MM.1S (cell line): ENCODE measurements at regions not wholly inside any gene's neighbourhood (a gene's known extent, or its start where the extent isn't known, plus 50 kb on each side); places are given as distances from the start of the nearest gene placed in this dataset.

Source experiments
- DNase-seq: peaks from one replicate; pipeline ENCODE4 v3.0.0-alpha.2; 2015
- H2AFZ ChIP-seq: fragments of 300-600 bp; sonication (generic); 2 replicates; pipeline ENCODE4 v1.6.0; 2016; ENCODE audit warnings: antibody characterized with exemption, low read length
- H3F3A ChIP-seq: fragments of 300-600 bp; sonication (generic); 2 replicates; pipeline ENCODE4 v1.6.1; 2016; ENCODE audit warnings: mild to moderate bottlenecking, antibody characterized with exemption, low read length, moderate library complexity, mixed read lengths; ENCODE audit not compliant: insufficient read depth
- H3K27ac ChIP-seq: fragments of 300-600 bp; sonication (generic); 2 replicates; pipeline ENCODE4 v1.5.1; 2016; ENCODE audit warnings: mild to moderate bottlenecking, low read length
- H3K27me3 ChIP-seq: fragments of 300-600 bp; sonication (generic); replicated peaks from 2 replicates; pipeline ENCODE4 v1.6.0; 2016; ENCODE audit warnings: low read length; ENCODE audit not compliant: insufficient read depth
- H3K36me3 ChIP-seq: fragments of 300-600 bp; sonication (generic); replicated peaks from 2 replicates; pipeline ENCODE4 v1.6.1; 2016; ENCODE audit warnings: mild to moderate bottlenecking, low read length, mixed read lengths; ENCODE audit not compliant: insufficient read depth
- H3K4me1 ChIP-seq: fragments of 300-600 bp; sonication (generic); 2 replicates; pipeline ENCODE4 v1.6.1; 2016; ENCODE audit warnings: low read length, mixed read lengths
- H3K4me2 ChIP-seq: fragments of 300-600 bp; sonication (generic); 2 replicates; pipeline ENCODE4 v1.6.0; 2016; ENCODE audit warnings: low read depth, low read length
- H3K4me3 ChIP-seq: fragments of 300-600 bp; sonication (generic); 2 replicates; pipeline ENCODE4 v1.5.1; 2016; ENCODE audit warnings: low read length, mixed read lengths
- H3K79me2 ChIP-seq: fragments of 300-600 bp; sonication (generic); 2 replicates; pipeline ENCODE4 v1.6.1; 2016; ENCODE audit warnings: mixed run types, low read length, mixed read lengths
- H3K9ac ChIP-seq: fragments of 300-600 bp; sonication (generic); 2 replicates; pipeline ENCODE4 v1.6.1; 2016; ENCODE audit warnings: low read length, mixed read lengths
- H3K9me2 ChIP-seq: fragments of 300-600 bp; sonication (generic); replicated peaks from 2 replicates; pipeline ENCODE4 v1.6.1; 2016; ENCODE audit warnings: mild to moderate bottlenecking, low read length, mixed read lengths; ENCODE audit not compliant: insufficient read depth
- H3K9me3 ChIP-seq: fragments of 300-600 bp; sonication (generic); replicated peaks from 2 replicates; pipeline ENCODE4 v1.6.1; 2016; ENCODE audit warnings: mild to moderate bottlenecking, low read length, mixed read lengths; ENCODE audit not compliant: insufficient read depth
- H4K20me1 ChIP-seq: fragments of 300-600 bp; sonication (generic); 2 replicates; pipeline ENCODE4 v1.6.1; 2016; ENCODE audit warnings: mild to moderate bottlenecking, low read length, moderate library complexity, mixed read lengths; ENCODE audit not compliant: insufficient read depth
- EZH2 ChIP-seq: fragments of 300-600 bp; sonication (generic); optimal IDR thresholded peaks from 2 replicates; pipeline ENCODE3; 2017; ENCODE audit warnings: low read depth, mild to moderate bottlenecking, antibody characterized with exemption, low read length, mixed read lengths
- EZH2phosphoT487 ChIP-seq: fragments of 300-600 bp; sonication (generic); IDR thresholded peaks from 2 replicates; pipeline ENCODE4 v1.6.1; 2018; ENCODE audit warnings: antibody characterized with exemption, low read length
- TF ChIP-seq, protein P1 (sequence below): fragments of 300-600 bp; sonication (generic); IDR thresholded peaks from 2 replicates; pipeline ENCODE4 v1.5.1; 2016; ENCODE audit warnings: antibody characterized with exemption, low read length, mixed read lengths

DNA sequence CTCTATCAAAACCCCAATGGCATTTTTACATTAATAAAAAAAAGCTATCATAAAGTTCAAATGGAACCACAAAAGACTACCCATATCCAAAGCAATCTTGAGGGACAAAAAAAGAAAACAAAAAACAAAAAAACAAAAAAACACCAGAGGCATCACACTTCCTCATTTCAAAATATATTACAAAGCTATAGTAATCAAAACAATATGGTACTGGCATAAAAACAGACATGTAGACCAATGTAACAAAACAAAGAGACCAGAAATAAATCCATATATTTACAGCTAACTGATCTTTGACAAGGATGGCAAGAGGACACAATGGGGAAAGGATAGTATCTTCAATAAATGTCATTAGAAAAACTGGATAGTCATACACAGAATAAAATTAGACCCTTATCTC is 245.1 kb upstream of the MSX2 start:
- TF ChIP-seq, protein P1, sequence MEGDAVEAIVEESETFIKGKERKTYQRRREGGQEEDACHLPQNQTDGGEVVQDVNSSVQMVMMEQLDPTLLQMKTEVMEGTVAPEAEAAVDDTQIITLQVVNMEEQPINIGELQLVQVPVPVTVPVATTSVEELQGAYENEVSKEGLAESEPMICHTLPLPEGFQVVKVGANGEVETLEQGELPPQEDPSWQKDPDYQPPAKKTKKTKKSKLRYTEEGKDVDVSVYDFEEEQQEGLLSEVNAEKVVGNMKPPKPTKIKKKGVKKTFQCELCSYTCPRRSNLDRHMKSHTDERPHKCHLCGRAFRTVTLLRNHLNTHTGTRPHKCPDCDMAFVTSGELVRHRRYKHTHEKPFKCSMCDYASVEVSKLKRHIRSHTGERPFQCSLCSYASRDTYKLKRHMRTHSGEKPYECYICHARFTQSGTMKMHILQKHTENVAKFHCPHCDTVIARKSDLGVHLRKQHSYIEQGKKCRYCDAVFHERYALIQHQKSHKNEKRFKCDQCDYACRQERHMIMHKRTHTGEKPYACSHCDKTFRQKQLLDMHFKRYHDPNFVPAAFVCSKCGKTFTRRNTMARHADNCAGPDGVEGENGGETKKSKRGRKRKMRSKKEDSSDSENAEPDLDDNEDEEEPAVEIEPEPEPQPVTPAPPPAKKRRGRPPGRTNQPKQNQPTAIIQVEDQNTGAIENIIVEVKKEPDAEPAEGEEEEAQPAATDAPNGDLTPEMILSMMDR = no peak
- TF ChIP-seq EZH2 = no peak
- TF ChIP-seq EZH2phosphoT487 = no peak
- H4K20me1 ChIP-seq = no peaks in the 10 kb centered on the region
- no peak overlapping the region for H3K27ac ChIP-seq
- no peaks in the 10 kb centered on the region for H3K79me2 ChIP-seq
- H3K36me3 ChIP-seq = no peaks in the 10 kb centered on the region
- H3K4me2 ChIP-seq = no peak overlapping the region
- no peak overlapping the region for H2AFZ ChIP-seq
- H3F3A ChIP-seq = no peaks in the 10 kb centered on the region
- no peaks in the 10 kb centered on the region for H3K9me2 ChIP-seq
- no peak overlapping the region for H3K9ac ChIP-seq
- no peaks in the 10 kb centered on the region for H3K9me3 ChIP-seq
- DNase-seq = no peak
- H3K27me3 ChIP-seq = no peaks in the 10 kb centered on the region
- no peak overlapping the region for H3K4me3 ChIP-seq
- no peaks in the 10 kb centered on the region for H3K4me1 ChIP-seq

DNA sequence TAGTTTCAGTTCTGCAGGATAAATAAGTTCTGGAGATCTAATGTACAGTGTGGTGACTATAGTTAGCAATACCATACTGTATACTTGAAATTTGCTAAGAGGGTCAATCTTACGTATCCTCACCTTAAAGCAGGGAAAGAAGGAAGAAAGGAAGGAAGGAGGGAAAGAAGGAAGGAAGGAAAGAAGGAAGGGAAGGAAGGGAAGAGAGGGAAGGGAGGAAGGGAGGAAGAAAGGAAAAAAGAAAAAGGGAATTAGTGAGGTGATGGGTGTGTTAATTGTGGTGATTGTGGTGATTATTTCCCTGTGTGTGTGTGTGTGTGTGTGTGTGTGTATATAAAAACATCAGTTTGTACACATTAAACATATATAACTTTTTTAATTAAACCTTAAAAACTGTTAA is 242.6 kb upstream of the MSX2 start:
- no peak for DNase-seq
- Histone ChIP-seq H3K9me3 (no peaks in the 10 kb centered on the region), H3K4me1 (no peaks in the 10 kb centered on the region), H3K4me3 (no peak overlapping the region), H2AFZ (no peak overlapping the region), H3K36me3 (no peaks in the 10 kb centered on the region), H3K9ac (no peak overlapping the region), H3K27ac (no peak overlapping the region), H3K9me2 (no peaks in the 10 kb centered on the region), H4K20me1 (no peaks in the 10 kb centered on the region), H3K27me3 (no peaks in the 10 kb centered on the region), H3F3A (no peaks in the 10 kb centered on the region), H3K4me2 (no peak overlapping the region), H3K79me2 (no peaks in the 10 kb centered on the region)
- TF ChIP-seq, protein P1 = no peak

DNA sequence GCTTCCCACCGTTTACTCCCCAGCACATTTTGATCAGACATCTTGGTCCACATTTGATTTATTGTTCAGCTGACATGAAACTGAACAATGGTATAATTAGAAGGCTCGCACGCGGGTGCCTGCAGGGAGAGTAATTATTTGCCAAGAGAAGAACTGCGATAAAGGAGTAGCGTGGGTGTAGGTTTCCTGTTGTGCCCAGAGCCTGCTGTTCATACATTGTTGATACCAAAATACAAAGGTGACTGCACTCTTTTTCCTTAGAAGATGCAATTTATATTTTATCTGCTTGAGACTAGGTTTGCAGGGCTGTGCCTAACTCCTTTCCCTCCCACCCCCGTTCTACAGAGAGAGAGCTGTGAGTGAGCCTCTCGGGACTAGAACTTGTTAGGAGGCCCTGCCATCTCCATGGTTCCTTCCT is 241.8 kb upstream of the MSX2 start:
- H3K4me2 ChIP-seq = no peak overlapping the region
- no peak overlapping the region for H2AFZ ChIP-seq
- TF ChIP-seq, protein P1 = no peak
- no peak for TF ChIP-seq EZH2phosphoT487
- no peaks in the 10 kb centered on the region for H3K79me2 ChIP-seq
- H3K4me1 ChIP-seq = no peaks in the 10 kb centered on the region
- no peaks in the 10 kb centered on the region for H4K20me1 ChIP-seq
- no peaks in the 10 kb centered on the region for H3K36me3 ChIP-seq
- H3K9me2 ChIP-seq = no peaks in the 10 kb centered on the region
- no peak overlapping the region for H3K9ac ChIP-seq
- H3K9me3 ChIP-seq = no peaks in the 10 kb centered on the region
- DNase-seq = no peak
- no peaks in the 10 kb centered on the region for H3K27me3 ChIP-seq
- H3F3A ChIP-seq = no peaks in the 10 kb centered on the region
- no peak overlapping the region for H3K27ac ChIP-seq
- H3K4me3 ChIP-seq = no peak overlapping the region

DNA sequence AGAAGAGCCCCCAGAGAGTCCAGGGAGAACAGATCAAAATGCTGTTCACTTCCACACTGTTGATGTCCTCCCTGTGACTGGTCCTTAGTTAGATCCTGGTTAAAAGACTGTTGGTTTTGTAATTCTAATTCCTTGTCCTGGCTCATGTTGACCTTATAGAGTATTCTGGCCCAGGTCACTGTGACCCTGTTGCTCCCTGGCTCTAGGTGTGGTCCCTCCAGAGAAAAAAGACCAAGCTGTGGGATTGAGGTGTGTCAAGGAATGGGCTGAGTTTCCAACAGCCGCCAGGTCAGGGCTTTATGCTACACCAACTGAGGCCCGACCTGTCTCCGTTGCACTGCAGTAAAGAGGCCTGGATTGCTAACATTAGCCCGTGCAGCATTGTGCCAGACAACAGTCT is 241.0 kb upstream of the MSX2 start:
- Histone ChIP-seq H4K20me1 (no peaks in the 10 kb centered on the region), H3K36me3 (no peaks in the 10 kb centered on the region), H3K9ac (no peak overlapping the region), H3K27ac (no peak overlapping the region), H3K9me3 (no peaks in the 10 kb centered on the region), H2AFZ (no peak overlapping the region), H3K4me3 (no peak overlapping the region), H3K79me2 (no peaks in the 10 kb centered on the region), H3F3A (no peaks in the 10 kb centered on the region), H3K9me2 (no peaks in the 10 kb centered on the region), H3K4me1 (no peaks in the 10 kb centered on the region), H3K27me3 (no peaks in the 10 kb centered on the region), H3K4me2 (no peak overlapping the region)
- TF ChIP-seq, protein P1 = no peak
- no peak for DNase-seq
